ENCODE measurements at regions not wholly inside any gene's neighbourhood (a gene's known extent, or its start where the extent isn't known, plus 50 kb on each side); places are given as distances from the start of the nearest gene placed in this dataset.

GRCh38 chr2:177029901-177030300, 182.7 kb upstream of the HNRNPA3 start:
- 87% methylated on average over 2 of the region's 2 CpGs for WGBS (ENCODE audit: low lambda C conversion rate, missing lambda C conversion rate)

GRCh38 chr2:177030451-177031105, 182.0 kb upstream of the HNRNPA3 start:
- TF ChIP-seq CTCF (IDR thresholded peaks at IDR 0.05; ENCODE audit: poor library complexity) (no peak), EZH2phosphoT487 (IDR thresholded peaks at IDR 0.05; ENCODE audit: low read depth, severe bottlenecking, unreplicated experiment) (no peak), EZH2 (IDR thresholded peaks at IDR 0.05; ENCODE audit: borderline replicate concordance) (no peak)
- Histone ChIP-seq H3K9me3 (ENCODE audit: low read depth) (no peaks in the 10 kb centered on the region), H3K79me2 (no peaks in the 10 kb centered on the region), H3K9me2 (replicated peaks; ENCODE audit: insufficient read depth) (no peaks in the 10 kb centered on the region), H4K20me1 (ENCODE audit: insufficient read depth, poor library complexity, severe bottlenecking) (no peaks in the 10 kb centered on the region), H3K4me2 (no peak overlapping the region), H3K4me3 (no peak overlapping the region), H3K27ac (no peak overlapping the region), H3K27me3 (peaks cover 37% of the 10 kb centered on the region), H2AFZ (no peak overlapping the region), H3K4me1 (ENCODE audit: insufficient read depth) (peaks cover 12% of the 10 kb centered on the region), H3K36me3 (replicated peaks; ENCODE audit: insufficient read depth, low read depth) (no peaks in the 10 kb centered on the region)
- 72% methylated on average over 9 of the region's 9 CpGs for WGBS (ENCODE audit: low lambda C conversion rate, missing lambda C conversion rate)
- DNase-seq (ENCODE audit: low spot score): no peak

More at GRCh38 chr2:177029901-177030300, 182.7 kb upstream of the HNRNPA3 start:
- no peak overlapping the region for H3K4me3 ChIP-seq
- DNase-seq (ENCODE audit: low spot score): no peak
- no peaks in the 10 kb centered on the region for H3K9me3 ChIP-seq (ENCODE audit: low read depth)
- peaks cover 12% of the 10 kb centered on the region for H3K4me1 ChIP-seq (ENCODE audit: insufficient read depth)
- H4K20me1 ChIP-seq (ENCODE audit: insufficient read depth, poor library complexity, severe bottlenecking): no peaks in the 10 kb centered on the region
- no peak for TF ChIP-seq EZH2phosphoT487 (IDR thresholded peaks at IDR 0.05; ENCODE audit: low read depth, severe bottlenecking, unreplicated experiment)
- TF ChIP-seq EZH2 (IDR thresholded peaks at IDR 0.05; ENCODE audit: borderline replicate concordance): no peak
- TF ChIP-seq CTCF (IDR thresholded peaks at IDR 0.05; ENCODE audit: poor library complexity): no peak
- no peaks in the 10 kb centered on the region for H3K36me3 ChIP-seq (replicated peaks; ENCODE audit: insufficient read depth, low read depth)
- no peaks in the 10 kb centered on the region for H3K79me2 ChIP-seq
- no peak overlapping the region for H3K4me2 ChIP-seq
- H3K9me2 ChIP-seq (replicated peaks; ENCODE audit: insufficient read depth): no peaks in the 10 kb centered on the region
- H3K27ac ChIP-seq: no peak overlapping the region
- peaks cover 37% of the 10 kb centered on the region for H3K27me3 ChIP-seq
- no peak overlapping the region for H2AFZ ChIP-seq

GRCh38 chr2:177031438-177032180, 181.0 kb upstream of the HNRNPA3 start:
- WGBS (ENCODE audit: low lambda C conversion rate, missing lambda C conversion rate): 73% methylated on average over 3 of the region's 3 CpGs

More at GRCh38 chr2:177031438-177032180, 181.0 kb upstream of the HNRNPA3 start:
- H3K79me2 ChIP-seq: no peaks in the 10 kb centered on the region
- H3K36me3 ChIP-seq (replicated peaks; ENCODE audit: insufficient read depth, low read depth): no peaks in the 10 kb centered on the region
- TF ChIP-seq EZH2 (IDR thresholded peaks at IDR 0.05; ENCODE audit: borderline replicate concordance): no peak
- TF ChIP-seq CTCF (IDR thresholded peaks at IDR 0.05; ENCODE audit: poor library complexity): no peak
- TF ChIP-seq EZH2phosphoT487 (IDR thresholded peaks at IDR 0.05; ENCODE audit: low read depth, severe bottlenecking, unreplicated experiment): no peak
- H3K4me3 ChIP-seq: no peak overlapping the region
- no peaks in the 10 kb centered on the region for H4K20me1 ChIP-seq (ENCODE audit: insufficient read depth, poor library complexity, severe bottlenecking)
- no peak overlapping the region for H3K27ac ChIP-seq
- H2AFZ ChIP-seq: no peak overlapping the region
- H3K27me3 ChIP-seq: peaks cover 44% of the 10 kb centered on the region
- DNase-seq (ENCODE audit: low spot score): no peak
- H3K9me3 ChIP-seq (ENCODE audit: low read depth): no peaks in the 10 kb centered on the region
- H3K9me2 ChIP-seq (replicated peaks; ENCODE audit: insufficient read depth): no peaks in the 10 kb centered on the region
- peaks cover 12% of the 10 kb centered on the region for H3K4me1 ChIP-seq (ENCODE audit: insufficient read depth)
- H3K4me2 ChIP-seq: no peak overlapping the region
